Naive thymus-derived CD4-positive, alpha-beta T cell (primary cell): ENCODE measurements at regions not wholly inside any gene's neighbourhood (a gene's known extent, or its start where the extent isn't known, plus 50 kb on each side); places are given as distances from the start of the nearest gene placed in this dataset.

Experiments
- ATAC-seq: fragments of 150-1000 bp; cut with Tn5 transposase; 2 replicates; pipeline ENCODE4 v1.10.0; 2021; ENCODE audit warnings: mild to moderate bottlenecking, moderate library complexity
- CTCF ChIA-PET: fragments of 350-600 bp; sonication (Branson Sonifier 250); formaldehyde crosslinking; loops from one replicate; lab custom pipeline; 2021; ENCODE audit warnings: antibody characterized with exemption; lab: Charles Lee
- POLR2A ChIA-PET: fragments of 350-600 bp; sonication (Branson Sonifier 250); formaldehyde crosslinking; loops from one replicate; lab custom pipeline; 2021; ENCODE audit warnings: antibody characterized with exemption, inconsistent platforms; lab: Charles Lee
- DNase-seq, 9 donors: peaks; one replicate each; pipeline versions ENCODE4 v3.0.0 to v3.0.0-alpha.2; 2020 to 2022; ENCODE audit warnings: mixed read lengths in 1 of 9
- H3K27ac ChIP-seq: one replicate; pipeline ENCODE4 v1.7.0; 2013; ENCODE audit warnings: mild to moderate bottlenecking, low read depth, low read length, moderate library complexity
- H3K27me3 ChIP-seq, 2 donors: one replicate each; pipeline ENCODE4 v1.7.0; 2013; ENCODE audit warnings: low read length in 2 of 2, mild to moderate bottlenecking in 2 of 2, moderate library complexity in 2 of 2; ENCODE audit not compliant: control insufficient read depth in 2 of 2, insufficient read depth in 2 of 2
- H3K36me3 ChIP-seq, 3 experiments: 1 replicate in 2 of 3; 2 replicates in 1 of 3; pipeline ENCODE4 v1.7.0; 2013; ENCODE audit warnings: low read length in 3 of 3, mild to moderate bottlenecking in 3 of 3, moderate library complexity in 1 of 3; ENCODE audit not compliant: insufficient read depth in 3 of 3, control insufficient read depth in 2 of 3
- H3K4me1 ChIP-seq, 2 donors: one replicate each; pipeline ENCODE4 v1.7.0; 2013; ENCODE audit warnings: low read length in 2 of 2, mild to moderate bottlenecking in 2 of 2, moderate library complexity in 1 of 2; ENCODE audit not compliant: control insufficient read depth in 2 of 2, insufficient read depth in 2 of 2
- H3K4me3 ChIP-seq: 2 replicates; pipeline ENCODE4 v1.7.0; 2013; ENCODE audit warnings: mild to moderate bottlenecking, low read length
- H3K9me3 ChIP-seq, 3 experiments: 1 replicate in 2 of 3; 2 replicates in 1 of 3; pipeline ENCODE4 v1.7.0; 2013; ENCODE audit warnings: low read length in 3 of 3; ENCODE audit not compliant: control insufficient read depth in 2 of 3
- H3K27ac Mint-ChIP-seq, 9 donors: one replicate each; pipeline ENCODE4 v1.8.0; 2020 to 2022; ENCODE audit warnings: mixed read lengths in 9 of 9, mild to moderate bottlenecking in 8 of 9, moderate library complexity in 5 of 9, inconsistent platforms in 2 of 9
- H3K27me3 Mint-ChIP-seq, 5 donors: one replicate each; pipeline ENCODE4 v1.8.0; 2021 to 2022; ENCODE audit warnings: mixed read lengths in 5 of 5, mild to moderate bottlenecking in 1 of 5
- H3K36me3 Mint-ChIP-seq, 5 donors: one replicate each; pipeline ENCODE4 v1.8.0; 2020 to 2022; ENCODE audit warnings: mixed read lengths in 5 of 5, mild to moderate bottlenecking in 3 of 5, inconsistent platforms in 1 of 5
- H3K4me1 Mint-ChIP-seq, 7 donors: one replicate each; pipeline ENCODE4 v1.8.0; 2020 to 2022; ENCODE audit warnings: mixed read lengths in 7 of 7, mild to moderate bottlenecking in 3 of 7, inconsistent platforms in 1 of 7
- H3K4me3 Mint-ChIP-seq, 10 donors: one replicate each; pipeline ENCODE4 v1.8.0; 2020 to 2022; ENCODE audit warnings: mild to moderate bottlenecking in 10 of 10, mixed read lengths in 10 of 10, moderate library complexity in 6 of 10, inconsistent platforms in 2 of 10
- H3K9me3 Mint-ChIP-seq, 11 donors: one replicate each; pipeline ENCODE4 v1.8.0; 2020 to 2022; ENCODE audit warnings: mixed read lengths in 11 of 11, mild to moderate bottlenecking in 4 of 11, inconsistent platforms in 1 of 11, moderate library complexity in 1 of 11
- intact Hi-C, 2 donors: fragments of 100-400 bp; cut with micrococcal nuclease; formaldehyde crosslinking; loops; one replicate each; pipeline ENCODE4 v1.15.1; 2023

DNA sequence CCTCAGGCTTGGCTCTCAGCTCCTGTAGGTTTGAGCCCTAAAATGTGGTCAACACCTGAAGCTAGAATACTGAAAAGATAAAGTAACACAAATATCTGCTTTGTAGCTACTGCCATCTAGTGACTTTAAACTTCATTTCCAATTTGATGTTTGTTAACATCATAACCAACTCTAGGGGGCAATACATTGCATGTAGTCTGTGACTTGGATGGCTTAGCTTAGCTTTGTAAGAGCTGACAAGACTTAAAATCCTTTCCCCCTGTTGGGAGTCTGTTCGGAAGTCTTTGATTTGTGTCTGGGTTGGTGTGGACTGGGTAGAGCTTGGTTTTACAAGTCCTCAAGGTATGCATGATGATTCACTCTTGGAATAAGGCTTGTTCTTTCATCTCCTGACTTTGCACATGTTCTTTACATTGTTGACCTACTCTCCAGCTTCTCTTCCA is 51.7 kb downstream of the SCN11A start:
- Mint-ChIP-seq H3K4me1 (peaks cover 0 to 2% (median 0%) of the 10 kb centered on the region in 7 donors), H3K9me3 (no peaks in the 10 kb centered on the region), H3K27me3 (peaks cover 5 to 16% (median 13%) of the 10 kb centered on the region in 5 donors), H3K36me3 (no peaks in the 10 kb centered on the region), H3K4me3 (no peak overlapping the region), H3K27ac (no peak overlapping the region)
- Histone ChIP-seq H3K27me3 (no peaks in the 10 kb centered on the region), H3K36me3 (no peaks in the 10 kb centered on the region), H3K9me3 (no peaks in the 10 kb centered on the region), H3K27ac (no peak overlapping the region), H3K4me3 (no peak overlapping the region), H3K4me1 (no peaks in the 10 kb centered on the region)
- intact Hi-C loops, result loop anchor here (1.0 to 5.0 kb wide), 5 partner anchors 288 to 503 kb away; partner anchors contain the start of gene EXOG (in 1 of the 2)
- CTCF ChIA-PET, result interaction anchor here (0.5 to 1.8 kb wide), 10 partner anchors 12 to 644 kb away, joined by 3 to 7 read pairs (median 3); partner anchors contain the start of gene EXOG
- DNase-seq (peak in 6 of 9 donors; percentile 14 to 39 (median 32)), ATAC-seq (peak; percentile 50)
- POLR2A ChIA-PET, result no interaction called here

DNA sequence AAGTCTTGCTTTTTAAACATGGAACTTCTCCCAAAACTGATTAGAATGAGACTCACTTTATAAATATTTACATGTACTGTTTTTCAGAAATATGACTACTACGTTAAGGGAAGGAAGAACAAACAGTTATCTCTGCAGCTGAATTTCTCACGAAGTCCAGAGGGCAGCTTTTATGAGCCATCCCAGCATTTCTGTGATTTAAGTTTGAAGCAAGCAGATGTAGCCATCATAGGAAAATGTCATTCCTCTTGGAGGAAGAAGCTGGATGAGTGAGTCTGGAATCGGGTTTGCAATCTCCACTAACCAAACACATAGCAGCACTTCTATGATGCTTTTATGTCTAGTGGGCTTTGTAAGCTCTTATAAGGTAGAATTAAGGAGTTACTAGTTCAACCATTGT is 53.7 kb downstream of the SCN11A start:
- H3K27me3 ChIP-seq, result no peaks in the 10 kb centered on the region
- ChIA-PET CTCF (interaction anchor here (0.7 kb wide), 1 partner anchor 272 kb away, joined by 3 read pairs; no protein-coding TSS in a partner anchor), POLR2A (no interaction called here)
- H3K4me3 Mint-ChIP-seq, result no peak overlapping the region
- H3K27ac Mint-ChIP-seq, result no peak overlapping the region
- intact Hi-C loops, result no loop called here
- no peak overlapping the region for H3K27ac ChIP-seq
- H3K27me3 Mint-ChIP-seq, result peaks cover 6 to 22% (median 13%) of the 10 kb centered on the region in 5 donors
- peaks cover 0 to 2% (median 0%) of the 10 kb centered on the region in 7 donors for H3K4me1 Mint-ChIP-seq
- H3K9me3 Mint-ChIP-seq, result no peaks in the 10 kb centered on the region
- no peaks in the 10 kb centered on the region for H3K9me3 ChIP-seq
- H3K36me3 ChIP-seq, result no peaks in the 10 kb centered on the region
- no peaks in the 10 kb centered on the region for H3K4me1 ChIP-seq
- no peak overlapping the region for H3K4me3 ChIP-seq
- DNase-seq, result no peak
- H3K36me3 Mint-ChIP-seq, result no peaks in the 10 kb centered on the region
- ATAC-seq, result no peak

DNA sequence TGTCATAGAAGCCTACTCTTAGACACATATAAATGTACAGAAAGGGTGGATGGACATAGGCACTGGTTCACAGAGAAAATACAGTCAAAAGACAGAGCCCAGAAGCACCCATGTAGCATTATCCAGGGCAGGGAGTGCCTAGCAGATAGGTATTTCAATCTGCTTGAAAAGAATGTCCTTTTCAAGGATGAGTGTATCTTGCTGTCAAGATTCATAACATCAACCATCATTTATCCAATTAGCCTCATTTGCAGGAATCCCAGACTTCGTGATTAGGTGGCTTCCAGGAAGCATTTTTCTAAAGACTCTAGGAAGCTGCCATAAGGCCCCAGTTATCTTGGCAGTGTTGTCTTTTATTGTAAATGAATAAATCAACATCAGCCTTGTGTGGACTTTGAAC is 55.6 kb downstream of the SCN11A start:
- ATAC-seq, result no peak
- Mint-ChIP-seq H3K4me1 (peaks cover 0 to 2% (median 0%) of the 10 kb centered on the region in 7 donors), H3K36me3 (no peaks in the 10 kb centered on the region), H3K9me3 (no peaks in the 10 kb centered on the region), H3K27me3 (peaks cover 5 to 22% (median 20%) of the 10 kb centered on the region in 5 donors), H3K4me3 (no peak overlapping the region), H3K27ac (no peak overlapping the region)
- Histone ChIP-seq H3K36me3 (no peaks in the 10 kb centered on the region), H3K4me1 (no peaks in the 10 kb centered on the region), H3K9me3 (no peaks in the 10 kb centered on the region), H3K4me3 (no peak overlapping the region), H3K27ac (no peak overlapping the region), H3K27me3 (no peaks in the 10 kb centered on the region)
- intact Hi-C loops, result no loop called here
- ChIA-PET POLR2A (no interaction called here), CTCF (no interaction called here)
- no peak for DNase-seq

DNA sequence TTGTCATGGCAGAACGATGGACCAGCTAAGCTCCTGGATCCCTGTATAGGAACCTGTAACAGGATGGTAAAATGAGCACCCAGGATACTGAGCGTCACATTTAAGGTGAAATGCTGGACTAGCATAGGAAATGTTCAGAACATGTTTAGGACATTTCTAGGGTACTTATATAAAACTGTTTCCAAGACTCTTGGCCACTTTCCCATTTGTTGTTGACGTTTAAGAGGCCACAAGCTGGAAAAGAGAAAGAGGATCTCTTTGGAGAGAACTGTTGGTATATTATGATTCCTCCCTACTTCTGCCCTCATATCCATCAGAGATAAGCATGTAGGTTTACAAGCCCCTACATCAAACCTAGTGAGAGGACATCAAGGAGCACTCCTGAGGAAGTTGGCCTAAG is 57.5 kb downstream of the SCN11A start:
- no peak for ATAC-seq
- intact Hi-C loops, result no loop called here
- H3K36me3 Mint-ChIP-seq, result no peaks in the 10 kb centered on the region

DNA sequence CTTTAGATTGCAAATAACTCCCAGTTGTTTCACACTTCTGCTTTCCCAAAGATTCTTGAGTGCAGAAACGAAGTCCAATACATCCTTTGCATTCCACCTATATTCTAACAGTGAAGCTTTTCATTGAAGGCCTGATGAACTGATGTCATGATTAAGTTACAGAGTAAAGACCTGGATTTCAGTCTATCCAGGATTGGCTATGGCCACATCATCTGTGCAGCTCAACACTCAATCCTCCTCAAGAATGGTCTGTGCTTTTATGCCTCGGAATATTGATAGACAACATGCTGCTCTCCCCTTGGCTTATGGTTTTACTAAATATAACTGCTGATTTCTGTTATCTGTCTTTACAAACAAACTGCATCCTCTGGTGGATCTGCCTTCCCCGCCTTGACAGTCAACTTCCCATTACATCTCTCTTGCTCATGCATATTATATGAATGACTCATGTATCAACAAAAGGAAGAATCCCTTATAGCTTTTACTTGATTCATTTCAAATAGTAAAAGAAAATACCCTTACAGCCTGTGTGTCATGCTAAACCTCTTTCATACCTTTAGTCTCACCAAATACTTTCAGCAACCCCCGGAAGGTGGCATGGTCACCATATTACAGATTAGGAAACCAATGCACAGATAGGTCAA is 59.5 kb downstream of the SCN11A start:
- Histone ChIP-seq H3K4me3 (no peak overlapping the region), H3K27ac (no peak overlapping the region), H3K9me3 (no peaks in the 10 kb centered on the region), H3K4me1 (no peaks in the 10 kb centered on the region), H3K36me3 (no peaks in the 10 kb centered on the region), H3K27me3 (no peaks in the 10 kb centered on the region)
- Mint-ChIP-seq H3K9me3 (no peaks in the 10 kb centered on the region), H3K27me3 (peaks cover 5 to 28% (median 25%) of the 10 kb centered on the region in 5 donors), H3K4me3 (no peak overlapping the region), H3K4me1 (no peaks in the 10 kb centered on the region), H3K27ac (no peak overlapping the region), H3K36me3 (no peaks in the 10 kb centered on the region)
- intact Hi-C loops, result no loop called here
- ATAC-seq, result no peak
- DNase-seq, result no peak
- ChIA-PET POLR2A (no interaction called here), CTCF (no interaction called here)

More for the DNA sequence above, 57.5 kb downstream of the SCN11A start:
- H3K36me3 ChIP-seq, result no peaks in the 10 kb centered on the region
- H3K27me3 Mint-ChIP-seq, result peaks cover 7 to 28% (median 20%) of the 10 kb centered on the region in 5 donors
- H3K4me1 ChIP-seq, result no peaks in the 10 kb centered on the region
- POLR2A ChIA-PET, result no interaction called here
- no peaks in the 10 kb centered on the region for H3K4me1 Mint-ChIP-seq
- CTCF ChIA-PET, result no interaction called here
- H3K9me3 Mint-ChIP-seq, result no peaks in the 10 kb centered on the region
- no peak overlapping the region for H3K4me3 Mint-ChIP-seq
- no peaks in the 10 kb centered on the region for H3K9me3 ChIP-seq
- no peak overlapping the region for H3K4me3 ChIP-seq
- no peak overlapping the region for H3K27ac Mint-ChIP-seq
- no peak for DNase-seq
- H3K27ac ChIP-seq, result no peak overlapping the region
- no peaks in the 10 kb centered on the region for H3K27me3 ChIP-seq

DNA sequence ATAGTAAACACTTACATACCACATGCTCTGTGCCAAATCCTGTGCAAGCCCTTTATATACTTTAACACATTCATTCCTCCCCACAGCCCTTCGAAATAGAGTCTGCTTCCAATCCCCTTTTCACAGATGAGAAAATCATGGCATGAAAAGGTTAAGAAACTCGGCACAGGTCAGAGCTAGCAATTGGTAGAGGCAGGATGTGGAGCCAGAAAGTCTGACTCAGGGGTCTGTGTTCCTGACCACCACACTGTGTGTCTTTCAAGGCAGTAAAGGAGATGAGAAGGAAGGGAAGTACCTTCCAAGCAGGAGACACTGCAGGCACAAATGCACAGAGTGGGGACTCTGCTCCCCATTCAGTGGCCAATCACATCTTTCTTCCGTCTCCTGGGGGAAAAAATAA is 61.1 kb downstream of the SCN11A start:
- Mint-ChIP-seq H3K27ac (no peak overlapping the region), H3K9me3 (no peaks in the 10 kb centered on the region), H3K36me3 (no peaks in the 10 kb centered on the region), H3K4me3 (no peak overlapping the region), H3K4me1 (no peaks in the 10 kb centered on the region), H3K27me3 (peaks cover 0 to 21% (median 17%) of the 10 kb centered on the region in 5 donors)
- no peaks in the 10 kb centered on the region for H3K4me1 ChIP-seq
- H3K36me3 ChIP-seq, result no peaks in the 10 kb centered on the region
- no peak overlapping the region for H3K27ac ChIP-seq
- ChIA-PET POLR2A (no interaction called here), CTCF (no interaction called here)
- H3K4me3 ChIP-seq, result no peak overlapping the region
- no peaks in the 10 kb centered on the region for H3K9me3 ChIP-seq
- intact Hi-C loops, result no loop called here
- H3K27me3 ChIP-seq, result no peaks in the 10 kb centered on the region
- ATAC-seq (no peak), DNase-seq (no peak)

DNA sequence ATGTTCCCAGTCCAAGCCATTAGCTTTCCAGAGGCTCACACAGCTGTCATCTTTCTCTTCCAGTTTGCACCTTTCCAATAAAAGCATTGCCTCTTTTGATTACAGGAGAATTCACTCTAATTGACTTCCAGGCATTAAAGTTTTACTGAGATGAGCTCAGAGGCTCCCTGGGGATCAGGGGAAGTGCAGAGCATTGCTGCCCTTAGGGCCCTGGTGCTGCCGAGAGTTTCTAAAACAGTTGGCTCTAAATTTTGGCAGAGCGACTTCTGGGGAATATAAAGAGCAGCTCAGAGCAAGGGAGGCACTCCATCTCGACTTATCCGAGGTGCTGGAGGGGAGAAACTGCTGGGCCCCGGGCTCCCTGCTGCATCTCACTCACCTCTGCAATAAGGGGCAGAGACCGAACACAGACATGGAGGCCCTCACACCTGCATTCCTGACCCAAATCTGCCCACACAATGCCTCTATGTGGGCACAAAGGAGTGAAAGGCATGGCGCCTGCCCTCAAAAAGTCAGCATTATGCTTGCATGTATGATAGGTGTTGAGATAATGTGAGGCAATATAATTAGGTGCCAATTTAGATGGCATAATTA is 61.7 kb downstream of the SCN11A start:
- H3K27ac Mint-ChIP-seq, result no peak overlapping the region
- intact Hi-C loops, result no loop called here
- H3K4me1 Mint-ChIP-seq, result no peaks in the 10 kb centered on the region
- ChIA-PET CTCF (no interaction called here), POLR2A (no interaction called here)
- Histone ChIP-seq H3K36me3 (no peaks in the 10 kb centered on the region), H3K9me3 (no peaks in the 10 kb centered on the region), H3K4me3 (no peak overlapping the region), H3K4me1 (no peaks in the 10 kb centered on the region), H3K27me3 (no peaks in the 10 kb centered on the region), H3K27ac (no peak overlapping the region)
- H3K36me3 Mint-ChIP-seq, result no peaks in the 10 kb centered on the region
- DNase-seq (no peak), ATAC-seq (no peak)
- no peak overlapping the region for H3K4me3 Mint-ChIP-seq
- no peaks in the 10 kb centered on the region for H3K9me3 Mint-ChIP-seq
- peaks cover 0 to 20% (median 13%) of the 10 kb centered on the region in 5 donors for H3K27me3 Mint-ChIP-seq
